ENCODE measurements at regions not wholly inside any gene's neighbourhood (a gene's known extent, or its start where the extent isn't known, plus 50 kb on each side); places are given as distances from the start of the nearest gene placed in this dataset.

DNA sequence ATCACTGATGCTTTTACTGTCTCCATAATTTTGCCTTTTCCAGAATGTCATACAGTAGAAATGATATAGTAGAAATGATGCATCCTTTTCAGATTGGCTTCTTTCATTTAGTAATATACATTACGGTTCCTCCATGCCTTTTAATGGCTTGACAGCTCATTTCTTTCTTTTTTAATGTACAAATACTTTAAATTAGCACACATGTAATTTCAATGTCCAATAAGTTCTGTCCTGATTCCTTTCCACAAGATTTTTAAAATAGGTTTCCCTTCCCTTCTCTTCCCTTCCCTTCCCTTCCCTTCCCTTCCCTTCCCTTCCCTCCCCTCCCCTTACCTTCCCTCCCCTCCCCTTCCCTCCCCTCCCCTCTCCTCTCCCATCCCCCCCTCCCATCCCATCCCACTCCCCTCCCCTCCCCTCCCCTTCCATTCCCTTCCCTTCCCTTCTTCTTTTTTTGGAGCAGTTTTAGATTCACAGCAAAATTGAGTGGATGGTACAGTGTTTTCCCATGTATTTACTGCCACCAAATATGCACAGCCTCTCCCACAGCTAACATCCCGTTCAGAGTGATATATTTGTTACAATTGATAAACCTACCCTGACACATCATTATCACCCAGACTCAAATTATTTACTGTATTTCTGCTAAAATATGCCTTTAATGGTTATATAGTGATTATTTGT lies 398.8 kb downstream of the RNF144B start:
- no peak for DNase-seq

DNA sequence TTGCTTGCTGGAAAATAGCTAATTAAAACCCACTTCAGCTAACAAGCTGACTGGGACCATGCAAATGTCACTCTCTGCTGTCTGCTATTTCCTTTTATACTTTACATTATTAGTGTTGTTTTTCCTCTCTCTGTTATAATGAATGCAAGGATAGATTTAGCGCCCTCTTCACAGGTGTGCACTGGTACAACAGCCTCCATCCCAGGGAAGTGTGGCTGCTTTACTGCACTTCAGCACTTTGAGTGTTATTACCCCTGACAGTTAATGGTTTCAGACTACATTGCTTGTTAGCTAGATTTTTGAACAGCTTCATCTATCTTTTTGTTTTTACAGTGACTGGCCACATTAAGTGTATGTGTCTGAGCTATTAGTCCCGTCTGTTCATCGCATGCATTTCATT lies 405.7 kb downstream of the RNF144B start:
- DNase-seq: no peak

DNA sequence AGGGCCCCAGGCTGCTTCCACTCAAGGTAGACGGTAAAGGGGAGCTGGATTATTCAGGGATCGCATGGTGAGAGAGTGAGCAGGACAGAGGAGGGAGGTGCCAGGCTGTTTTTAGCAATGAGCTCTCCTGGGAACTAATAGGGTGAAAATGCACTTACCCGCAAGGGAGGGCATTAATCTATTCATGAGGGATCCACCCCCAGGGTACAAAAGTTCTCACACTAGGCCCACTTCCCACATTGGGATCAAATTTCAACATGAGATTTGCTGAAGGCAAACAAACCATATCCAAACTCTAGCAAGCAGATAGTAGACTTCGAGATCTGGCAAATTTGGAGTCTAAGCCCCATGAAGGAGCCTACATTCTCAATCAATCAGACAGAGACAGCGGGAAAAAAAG lies 408.6 kb downstream of the RNF144B start:
- DNase-seq: no peak

DNA sequence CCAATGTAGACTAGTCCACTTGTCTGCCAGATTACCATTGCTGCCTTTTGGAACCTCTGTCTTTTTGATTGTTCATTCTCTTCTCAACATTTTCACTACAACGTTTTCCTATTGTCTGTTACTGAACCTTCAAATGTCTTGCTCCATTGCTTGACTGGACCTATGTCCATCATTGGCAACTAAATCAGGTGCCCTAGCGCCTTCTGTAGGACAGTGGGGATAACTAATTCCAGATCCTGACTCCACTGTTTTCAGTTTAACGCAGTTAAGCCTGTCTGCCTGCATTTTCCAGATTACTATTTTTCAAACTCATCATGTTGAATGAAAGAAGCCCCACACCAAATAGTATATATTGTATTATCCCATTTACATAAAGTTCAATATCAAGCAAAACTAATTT lies 433.6 kb downstream of the RNF144B start:
- no peak for DNase-seq

DNA sequence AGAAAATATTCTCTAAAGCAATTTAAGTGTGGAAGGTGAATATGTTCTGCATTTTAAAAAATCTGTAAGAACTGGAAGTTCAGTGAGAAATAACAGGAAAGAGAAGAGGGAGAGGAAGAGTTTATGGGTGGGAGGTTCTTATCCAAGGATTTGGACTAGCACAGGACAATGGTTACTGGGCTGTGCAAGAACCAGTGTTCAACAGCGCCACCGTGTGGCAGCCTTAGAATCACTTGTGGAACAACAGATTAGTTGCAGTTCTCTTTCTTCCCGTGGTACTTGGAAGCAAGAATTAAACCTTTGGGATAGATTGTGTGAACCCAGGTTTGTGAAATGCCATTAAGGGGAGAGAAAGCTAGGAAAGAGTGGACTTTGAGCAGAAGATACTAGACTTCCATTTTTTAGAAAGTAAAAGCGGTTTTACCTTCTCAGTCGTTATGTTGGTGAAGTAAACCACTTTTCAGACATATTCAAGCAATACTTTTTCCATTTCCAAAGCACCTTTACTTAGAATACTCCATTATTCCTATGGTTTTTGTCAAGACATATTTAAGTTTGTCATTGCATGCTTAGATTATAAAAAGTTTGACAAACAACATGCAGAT lies 436.7 kb downstream of the RNF144B start:
- DNase-seq: no peak

DNA sequence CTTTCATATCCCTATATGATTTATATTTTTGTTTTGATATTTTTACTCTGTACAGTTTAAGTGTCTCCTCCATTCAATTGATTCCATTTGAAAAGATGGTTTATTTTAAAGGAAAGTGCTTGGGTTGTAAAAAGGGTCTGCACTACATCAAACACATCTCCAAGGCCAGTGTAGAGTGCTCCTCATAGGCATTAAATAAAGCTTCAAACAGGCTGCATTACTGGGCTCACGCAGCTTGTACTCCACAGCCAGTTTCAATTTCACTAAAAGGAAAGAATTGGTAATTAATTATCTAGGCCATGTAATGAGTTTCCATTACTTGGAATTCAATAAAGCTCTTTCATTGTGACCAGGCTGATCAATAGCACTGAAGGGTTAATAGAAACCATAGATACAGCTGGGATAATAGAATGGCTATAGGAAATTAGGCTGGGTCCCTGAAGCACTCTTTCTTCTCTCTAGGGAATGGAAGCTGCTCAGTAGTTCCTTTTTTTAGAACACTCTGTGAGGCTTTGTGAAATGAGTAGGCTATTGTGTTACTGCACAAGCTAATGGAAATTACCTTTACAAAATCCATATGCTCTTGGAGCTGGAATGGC lies 442.2 kb downstream of the RNF144B start:
- no peak for DNase-seq

DNA sequence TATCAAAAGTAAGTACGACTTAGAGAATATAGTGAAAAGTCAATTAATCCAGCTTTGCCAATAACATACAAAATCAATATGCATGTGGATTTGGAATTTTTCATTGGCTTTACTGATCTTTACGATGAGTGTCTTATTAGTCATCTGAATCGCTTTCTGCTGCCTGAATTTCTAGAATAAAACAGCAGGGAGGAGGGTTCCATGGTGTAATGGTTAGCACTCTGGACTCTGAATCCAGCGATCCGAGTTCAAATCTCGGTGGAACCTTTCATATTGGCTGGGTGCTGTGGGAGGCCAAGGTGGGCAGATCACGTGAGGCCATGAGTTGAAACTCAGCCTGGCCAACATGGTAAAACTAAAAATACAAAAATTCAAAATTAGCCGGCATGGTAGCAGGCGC lies 448.8 kb downstream of the RNF144B start:
- DNase-seq: no peak

DNA sequence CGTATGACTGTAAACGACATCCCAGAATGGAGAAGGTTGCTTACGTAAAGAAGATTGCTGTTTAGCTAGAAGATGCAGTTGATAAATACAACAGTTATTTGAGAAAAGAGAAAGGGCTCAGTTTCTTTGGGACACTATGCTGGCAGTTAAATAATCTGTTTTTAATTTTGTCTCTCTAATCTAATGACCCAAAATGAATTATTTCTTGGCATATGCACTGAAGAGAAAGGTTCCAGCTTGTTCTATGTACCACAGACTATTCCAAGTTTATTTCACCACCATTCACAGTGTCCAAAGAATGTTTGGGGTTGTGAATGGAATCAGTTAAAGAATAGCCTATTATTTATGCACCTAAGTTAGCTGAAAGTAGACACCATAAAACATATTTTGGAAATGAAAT lies 449.9 kb downstream of the RNF144B start:
- no peak for DNase-seq

DNA sequence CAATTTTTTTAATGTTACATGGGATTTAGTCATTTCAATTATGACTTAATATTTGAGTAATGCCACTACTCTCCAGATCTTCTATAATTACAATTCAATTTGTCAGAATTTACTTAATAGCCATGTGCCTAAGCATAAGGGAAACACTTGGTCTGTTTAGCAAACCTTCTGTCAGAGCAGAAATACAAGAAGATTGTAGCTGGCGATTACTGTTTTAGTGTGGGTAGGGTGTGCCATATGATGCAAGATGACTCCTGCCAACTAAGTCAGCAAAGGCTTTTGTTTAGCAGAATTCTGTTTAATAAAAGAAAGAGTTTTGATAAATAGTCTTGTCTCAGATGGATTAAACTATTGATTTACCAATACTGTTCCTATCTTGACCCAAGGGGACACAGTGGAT lies 455.4 kb downstream of the RNF144B start:
- no peak for DNase-seq

DNA sequence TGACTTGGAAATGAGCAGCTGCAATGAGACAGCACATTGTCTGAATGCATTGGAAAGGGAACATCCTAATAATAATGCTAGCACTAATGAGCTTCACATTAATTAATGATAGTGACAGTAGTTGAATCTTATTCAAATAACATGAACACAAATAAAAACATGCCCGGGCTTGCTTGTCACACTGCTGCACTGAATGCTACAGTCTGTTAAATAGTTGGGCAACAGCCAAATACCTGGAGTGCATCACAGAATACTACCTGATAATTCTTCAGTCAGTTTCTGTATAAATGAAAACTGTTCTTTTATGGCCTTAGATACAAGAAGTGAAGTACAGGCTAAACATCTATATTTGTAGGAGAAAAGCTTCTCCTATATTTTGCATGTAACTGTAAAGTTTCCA lies 458.7 kb downstream of the RNF144B start:
- no peak for DNase-seq

DNA sequence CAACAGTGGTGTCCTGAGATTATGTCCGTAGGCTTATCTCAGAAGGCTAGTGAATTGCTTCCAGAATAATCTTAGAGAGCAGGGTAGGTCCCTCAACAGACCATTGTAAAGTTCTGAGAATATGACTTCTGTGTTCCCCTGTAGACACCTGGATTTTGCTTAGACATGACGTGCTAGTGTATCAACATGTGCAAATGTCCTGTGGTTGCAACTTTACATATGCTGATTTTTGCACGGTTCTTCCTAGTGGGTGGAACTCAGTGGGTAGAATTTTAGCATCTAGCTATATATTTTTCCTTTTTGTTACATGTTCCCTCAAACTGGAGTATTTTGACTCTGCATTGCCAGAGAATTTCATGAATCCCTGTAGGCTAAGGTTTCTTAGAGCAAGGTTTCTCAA lies 459.2 kb downstream of the RNF144B start:
- DNase-seq: no peak

DNA sequence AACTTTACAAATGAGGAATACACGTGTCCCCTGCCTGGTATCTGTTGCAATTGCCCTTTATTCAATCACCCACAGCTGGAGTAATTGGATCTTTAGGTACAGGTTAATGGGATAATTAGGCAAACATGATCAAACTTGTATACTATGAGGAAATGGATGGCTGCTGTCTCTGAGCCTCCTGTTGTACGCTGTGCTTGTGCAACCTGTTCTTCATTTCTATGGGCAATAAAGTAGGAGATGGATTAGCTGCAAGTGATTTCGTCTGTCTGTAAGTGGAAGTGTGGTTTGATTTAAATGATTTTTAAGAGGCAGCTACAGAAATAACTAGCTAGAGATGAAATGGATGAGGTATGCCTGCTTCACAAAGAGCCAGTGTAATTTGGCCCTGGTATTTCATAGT lies 474.1 kb downstream of the RNF144B start:
- DNase-seq: no peak

DNA sequence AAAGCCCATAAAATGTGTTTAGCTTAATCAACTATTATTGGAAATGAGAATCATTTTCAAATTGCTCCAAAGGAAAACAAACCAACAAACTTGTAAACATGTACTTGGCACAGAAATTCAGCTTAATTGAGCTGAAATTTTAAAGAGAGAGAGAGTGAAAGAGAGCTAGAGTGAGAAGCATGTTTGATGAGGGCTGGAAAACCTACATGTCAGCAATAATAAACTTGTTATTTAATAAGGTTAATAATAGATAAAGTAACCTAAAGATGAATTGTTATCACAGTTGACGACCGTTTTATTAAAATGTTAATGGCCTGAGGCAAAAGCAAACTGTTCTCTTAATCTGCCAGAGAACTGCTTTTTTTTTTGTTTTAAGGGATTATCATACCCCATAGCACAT lies 496.1 kb downstream of the RNF144B start:
- DNase-seq: no peak

DNA sequence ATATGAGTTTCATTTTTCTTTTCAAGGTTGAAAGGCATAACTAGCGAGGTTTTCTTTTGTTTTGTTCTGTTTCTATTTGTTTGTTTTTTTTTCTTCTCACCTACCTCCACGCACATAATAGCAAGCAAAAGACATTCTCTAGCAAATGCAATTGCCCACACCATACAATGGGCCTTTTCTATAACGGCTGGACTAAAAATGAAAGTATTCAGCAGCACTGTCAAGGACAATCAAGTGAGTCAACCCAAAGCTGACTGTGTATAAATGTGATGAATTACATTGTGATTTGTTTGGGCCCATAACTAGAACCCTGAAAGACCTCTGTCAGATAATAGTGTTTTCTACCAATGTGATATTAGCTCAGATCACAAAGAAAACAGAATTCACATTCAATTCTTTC lies 496.7 kb downstream of the RNF144B start:
- DNase-seq: no peak

DNA sequence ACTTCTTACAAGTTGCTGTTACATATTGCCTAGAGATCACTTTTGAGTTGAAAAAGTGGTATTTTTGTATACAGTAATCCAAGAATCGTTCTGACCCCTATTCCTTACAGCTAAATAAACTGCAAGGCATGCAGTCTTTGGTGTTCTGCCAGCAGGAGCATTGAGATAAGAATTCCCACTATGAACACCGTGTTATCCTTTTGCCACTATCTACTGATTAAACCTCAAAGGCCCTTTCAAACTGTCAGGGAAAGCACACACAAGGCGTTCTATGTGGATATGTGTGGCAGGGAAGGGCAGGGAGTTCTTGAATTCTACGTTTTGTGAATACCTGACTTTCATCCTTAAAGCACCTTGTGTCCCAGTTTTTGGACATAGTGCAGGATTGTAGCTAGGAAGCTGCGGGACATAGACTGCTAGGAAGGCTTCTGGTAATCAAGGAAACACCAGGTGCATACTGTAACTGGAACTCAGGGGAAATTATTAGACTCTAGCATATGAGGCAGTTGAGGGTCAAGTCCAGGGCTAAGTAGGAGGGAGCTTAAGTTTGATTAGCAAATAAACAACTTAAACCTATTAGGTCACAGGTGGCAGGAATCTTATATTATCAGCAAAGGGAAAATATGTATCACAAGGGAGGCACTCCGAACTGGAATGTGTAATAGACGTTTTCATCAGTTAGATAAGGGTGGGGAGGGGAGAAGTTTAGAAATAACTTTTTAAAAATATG lies 506.6 kb downstream of the RNF144B start:
- DNase-seq: no peak

DNA sequence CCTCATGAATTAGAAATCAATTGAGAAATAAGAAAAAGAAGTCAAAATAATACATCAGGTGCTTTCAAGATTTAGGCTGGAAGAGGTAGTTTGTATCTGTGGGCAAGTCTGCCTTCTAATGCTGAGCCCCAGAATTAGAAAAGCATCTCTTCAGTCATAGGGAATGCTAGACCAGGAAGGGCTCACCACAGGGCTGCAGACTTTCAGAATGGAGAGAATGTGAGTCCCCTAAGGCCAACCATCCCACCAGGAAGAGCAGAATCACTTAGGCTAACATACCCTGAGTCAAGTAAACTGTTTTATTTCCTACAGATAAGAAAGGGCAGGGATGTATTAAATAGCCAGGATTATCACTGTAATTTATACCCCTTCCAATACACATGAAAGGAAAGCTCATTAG lies 510.2 kb downstream of the RNF144B start:
- no peak for DNase-seq

DNA sequence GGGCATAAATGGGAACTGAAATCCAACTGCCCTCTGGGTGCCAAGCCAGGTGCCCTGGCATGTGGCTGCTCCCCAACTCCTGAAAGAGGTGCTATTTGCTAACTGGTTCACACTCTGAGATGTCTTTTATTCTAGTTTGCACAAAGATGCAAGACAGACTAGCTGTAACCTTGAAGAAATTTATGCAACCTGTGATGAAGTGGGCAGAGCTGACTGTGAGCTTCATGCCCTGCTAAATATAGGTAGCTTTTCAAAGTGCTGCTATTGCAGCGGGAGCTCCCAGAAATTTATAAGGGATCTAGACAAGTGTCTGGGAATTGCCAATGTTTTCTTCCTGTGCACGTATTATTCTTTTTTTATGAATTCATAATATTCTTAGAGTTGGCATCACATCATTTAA lies 517.5 kb downstream of the RNF144B start:
- DNase-seq: no peak

DNA sequence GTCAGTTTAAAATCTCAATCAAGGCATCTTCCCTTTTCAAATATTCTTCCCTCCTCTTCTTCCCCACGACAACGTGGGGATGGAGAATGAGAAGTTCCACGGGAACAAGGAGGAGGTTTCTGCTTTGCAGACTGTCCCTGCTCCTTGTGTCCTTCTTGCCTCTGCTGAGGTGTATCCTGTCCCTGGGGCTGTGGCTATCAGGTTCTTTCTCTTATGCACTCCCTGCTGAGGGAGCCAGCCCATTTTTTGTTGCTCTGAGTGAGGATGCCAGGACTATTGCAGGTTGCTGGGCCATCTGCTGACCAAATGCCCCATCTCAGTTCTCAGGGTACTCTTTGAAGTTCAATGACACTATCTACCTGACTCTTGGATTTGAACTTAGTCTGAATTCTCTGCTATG lies 533.6 kb downstream of the RNF144B start:
- no peak for DNase-seq

DNA sequence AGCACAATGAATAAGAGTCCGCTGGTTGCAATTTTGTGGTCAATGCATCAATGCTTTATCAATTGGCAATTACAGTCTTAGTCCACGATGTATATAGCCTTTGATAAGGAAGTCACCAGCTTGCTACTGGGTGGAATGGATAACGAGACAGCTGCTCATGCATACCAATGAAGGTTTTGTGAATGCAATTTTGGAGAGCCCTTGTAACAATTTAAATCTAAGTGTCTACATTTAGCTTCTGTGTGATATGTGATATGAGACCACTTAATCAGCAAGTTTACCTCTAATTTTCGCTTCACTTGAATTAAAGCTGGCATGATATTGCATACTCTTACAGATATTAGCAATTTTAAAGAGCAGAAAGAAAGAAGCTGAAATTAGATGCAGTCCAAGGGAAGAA lies 543.9 kb downstream of the RNF144B start:
- no peak for DNase-seq

DNA sequence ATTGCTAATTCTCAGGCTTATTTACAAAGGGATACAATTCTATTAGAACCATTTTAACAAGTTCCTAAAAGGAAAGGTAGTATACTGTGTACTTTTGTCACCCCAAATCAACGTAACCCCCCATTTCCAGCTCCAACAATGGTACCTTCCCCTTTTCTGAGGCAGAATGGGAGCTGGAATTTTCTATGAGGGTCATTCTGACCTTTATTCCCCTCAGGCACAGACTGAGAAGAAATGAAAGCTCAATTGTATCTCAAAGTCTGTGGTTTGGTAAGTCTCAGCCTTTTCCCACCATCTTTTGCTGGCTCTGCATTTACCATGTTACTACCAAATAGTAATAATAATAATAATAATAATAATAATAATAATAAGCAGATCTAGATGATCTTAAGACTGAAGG lies 571.0 kb downstream of the RNF144B start:
- DNase-seq: no peak

DNA sequence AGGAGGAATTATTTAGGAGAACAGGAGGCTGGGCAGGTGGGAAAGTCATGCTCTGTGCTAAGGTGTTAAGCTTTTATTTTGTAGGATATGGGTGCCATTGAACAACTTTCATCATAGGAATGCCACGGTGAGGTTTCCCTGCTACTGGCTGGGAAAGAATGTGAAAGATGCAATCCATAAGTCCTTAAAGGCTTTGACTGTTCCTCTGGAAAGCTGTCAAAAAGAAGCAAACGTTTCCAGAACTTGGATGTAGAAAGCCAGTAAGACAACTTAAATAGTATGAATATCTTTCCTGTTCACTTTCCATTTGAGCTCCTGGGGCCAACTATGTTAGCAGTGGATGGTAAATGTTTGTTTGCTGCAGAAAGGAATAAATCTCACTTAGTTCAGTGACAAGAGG lies 574.4 kb downstream of the RNF144B start:
- DNase-seq: no peak

DNA sequence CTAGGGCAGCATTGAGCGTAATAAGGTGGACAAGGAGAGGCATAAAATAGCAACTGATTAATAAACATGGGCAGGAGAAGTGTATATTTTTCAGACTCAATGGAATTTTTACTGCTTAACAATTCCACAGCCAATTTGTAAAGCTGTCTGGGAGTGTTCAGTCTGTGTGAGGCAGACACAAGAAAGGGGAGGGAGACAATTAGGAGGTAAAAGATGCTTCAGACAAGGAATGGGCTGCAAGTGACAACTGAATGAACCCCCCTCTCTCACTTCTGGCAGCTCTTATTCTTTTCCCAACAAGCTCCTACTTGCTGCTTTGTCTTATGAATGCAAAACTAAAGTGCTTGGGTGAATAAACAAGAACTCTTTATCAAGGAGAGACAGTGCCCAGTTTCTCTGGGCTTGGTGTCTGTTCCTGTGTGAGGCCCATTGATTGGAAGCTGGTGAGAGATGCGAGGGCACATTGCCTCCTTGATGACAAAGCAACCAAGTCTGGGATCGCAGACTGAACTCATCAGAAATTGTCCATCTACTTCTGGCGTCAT lies 575.3 kb downstream of the RNF144B start:
- no peak for DNase-seq

DNA sequence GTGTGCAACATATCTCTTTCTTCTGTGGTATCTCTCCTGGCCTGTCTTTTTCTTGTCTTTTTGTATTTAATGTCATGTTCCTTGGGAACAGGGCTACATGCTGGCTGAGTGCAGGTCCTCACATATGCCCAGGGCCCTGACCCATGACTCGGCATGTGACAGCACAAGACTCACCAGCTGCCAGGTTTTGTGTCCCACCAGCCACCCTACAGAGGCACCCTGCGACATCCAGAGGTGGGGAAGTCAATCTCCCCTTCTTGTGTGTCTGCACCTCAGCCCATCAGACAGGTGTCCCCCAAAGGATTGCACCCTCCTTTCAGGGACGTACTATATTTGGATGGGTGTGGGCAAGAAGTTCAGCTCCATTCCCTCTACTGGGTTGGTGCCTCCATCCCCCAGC lies 576.3 kb downstream of the RNF144B start:
- DNase-seq: no peak

DNA sequence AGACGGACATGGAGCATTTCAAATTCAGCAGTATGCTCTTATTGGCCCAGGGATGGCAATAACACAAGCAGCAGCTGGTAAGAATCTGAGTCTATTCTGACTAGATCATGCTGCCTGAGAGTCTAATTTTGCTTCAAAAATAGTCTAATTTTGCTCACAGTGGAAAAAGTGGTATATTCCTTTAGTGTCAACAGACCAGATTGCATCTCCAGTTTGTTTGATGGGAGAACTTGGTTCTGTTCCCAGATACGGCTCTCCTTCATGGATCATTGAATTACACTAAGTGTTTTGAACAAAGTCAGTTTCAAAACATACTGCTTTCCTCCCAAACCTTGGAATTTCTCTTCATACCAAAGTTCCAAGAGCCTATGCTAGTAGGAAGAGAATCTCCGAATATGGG lies 586.1 kb downstream of the RNF144B start:
- DNase-seq: no peak

All from fibroblast of upper back skin (primary cell).